Stomach (tissue), 8 donors: ENCODE measurements at regions not wholly inside any gene's neighbourhood (a gene's known extent, or its start where the extent isn't known, plus 50 kb on each side); places are given as distances from the start of the nearest gene placed in this dataset.

Experiments used
- DNase-seq, 2 donors: peaks; one replicate each; pipeline versions ENCODE4 v3.0.0 to v3.0.0-alpha.2; 2013 to 2019
- H3K27ac ChIP-seq, 5 donors: fragments of 200-600 bp in 4 of 5; sonication (generic) in 4 of 5; one replicate each; pipeline ENCODE4 v1.5.1; 2013 to 2019; ENCODE audit warnings: mild to moderate bottlenecking in 1 of 5, moderate library complexity in 1 of 5
- H3K27me3 ChIP-seq, 3 donors: fragments of 200-600 bp; sonication (generic); one replicate each; pipeline ENCODE4 v1.5.1; 2017 to 2019; ENCODE audit warnings: mixed run types in 1 of 3
- H3K36me3 ChIP-seq, 4 donors: fragments of 200-600 bp; sonication (generic); 1 replicate in 3 of 4; 2 replicates in 1 of 4; pipeline ENCODE4 v1.5.1; 2016 to 2019
- H3K4me1 ChIP-seq, 4 donors: fragments of 200-600 bp; sonication (generic); one replicate each; pipeline ENCODE4 v1.5.1; 2016 to 2019
- H3K4me3 ChIP-seq, 4 donors: fragments of 200-600 bp; sonication (generic) in 3 of 4; one replicate each; pipeline ENCODE4 v1.5.1; 2016 to 2019; ENCODE audit warnings: mild to moderate bottlenecking in 1 of 4
- H3K9me3 ChIP-seq, 4 donors: fragments of 200-600 bp; sonication (generic); one replicate each; pipeline ENCODE4 v1.5.1; 2016 to 2019
- CTCF ChIP-seq, 7 experiments: fragments of 450-650 bp in 4 of 7; fragments of 200-600 bp in 3 of 7; sonication (generic) in 3 of 7; IDR thresholded peaks; one replicate each; pipeline ENCODE4 v1.5.1; 2016 to 2019; ENCODE audit warnings: antibody characterized with exemption in 7 of 7, control low read depth in 2 of 7, mild to moderate bottlenecking in 1 of 7
- EP300 ChIP-seq: sonication (generic); formaldehyde crosslinking; IDR thresholded peaks from one replicate; pipeline ENCODE4 v1.6.1; 2017; ENCODE audit warnings: antibody characterized with exemption
- POLR2A ChIP-seq, 4 donors: fragments of 450-650 bp; IDR thresholded peaks; one replicate each; pipeline ENCODE4 v1.6.1; 2016; ENCODE audit warnings: antibody characterized with exemption in 4 of 4, control low read depth in 2 of 4, mild to moderate bottlenecking in 1 of 4, moderate library complexity in 1 of 4
- POLR2AphosphoS5 ChIP-seq, 3 donors: sonication (generic); formaldehyde crosslinking; IDR thresholded peaks; one replicate each; pipeline ENCODE4 v1.6.1; 2016; ENCODE audit warnings: antibody characterized with exemption in 3 of 3
- WGBS, 5 donors: extraction: QIAGEN DNeasy Blood & Tissue Kit in 3 of 5; methylation state at CpG; one replicate each; pipeline versions ENCODE4 v1.1.5 to v1.1.7; 2013 to 2018; 5-methylcytosine and 5-hydroxymethylcytosine counted together
- intact Hi-C: fragments of 100-400 bp; cut with DNase I; formaldehyde crosslinking; loops from one replicate; pipeline ENCODE4 v1.15.1; 2023; ENCODE audit warnings: low total_unique reads
- donor health status: healthy with polysubstance abuse.
- donor health status: Bipolar disorder and iron deficiency.
- donor health status: healthy.

DNA sequence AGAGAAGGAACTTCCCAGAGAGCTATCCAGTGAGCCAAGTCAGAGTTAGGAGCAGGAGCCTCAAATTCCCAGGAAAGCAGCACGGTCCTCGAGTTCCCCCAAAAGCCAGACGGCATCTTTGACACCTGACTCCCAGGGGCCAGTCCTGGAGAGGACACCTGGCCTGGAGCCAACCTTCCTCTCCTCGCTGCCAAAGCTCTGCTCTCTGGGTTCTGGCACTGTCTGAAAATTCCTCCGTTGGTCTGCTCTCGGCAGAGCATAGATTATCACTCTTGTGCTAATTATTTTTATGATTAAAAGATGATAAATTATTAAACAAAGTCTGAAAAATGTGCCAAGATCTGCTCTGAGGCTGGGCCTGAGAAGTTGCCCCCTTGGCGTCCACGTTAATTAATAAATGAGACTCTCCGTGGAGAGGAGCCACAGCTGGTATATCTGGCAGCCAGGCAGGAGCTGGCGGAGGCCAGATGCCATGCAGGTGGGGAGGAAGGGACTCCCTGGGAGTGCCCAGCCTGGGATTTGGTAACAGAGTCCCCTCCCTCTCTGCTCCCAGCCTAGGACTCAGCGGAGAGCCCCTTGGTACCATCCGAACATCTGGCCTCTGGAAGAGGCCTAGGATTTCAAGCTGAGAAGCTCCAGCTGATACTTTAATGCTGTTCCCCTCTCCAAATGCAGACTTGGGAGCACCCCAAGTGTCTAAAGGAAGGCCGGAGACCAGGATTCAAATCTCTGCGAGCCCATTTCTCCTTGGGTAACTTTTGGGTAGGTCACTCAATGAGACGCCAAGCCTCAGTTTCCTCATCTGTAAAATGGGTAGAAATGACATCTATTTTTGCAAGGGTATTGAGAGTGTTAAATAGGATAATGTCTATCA is 163.7 kb upstream of the POU3F1 start:
- Histone ChIP-seq H3K4me3 (no peak overlapping the region), H3K4me1 (peaks cover 0 to 4% (median 0%) of the 10 kb centered on the region in 4 donors), H3K27me3 (peaks cover 0 to 33% (median 0%) of the 10 kb centered on the region in 3 donors), H3K36me3 (no peaks in the 10 kb centered on the region), H3K9me3 (no peaks in the 10 kb centered on the region), H3K27ac (no peak overlapping the region)
- TF ChIP-seq EP300: no peak
- no peak for TF ChIP-seq POLR2AphosphoS5 (IDR thresholded peaks at IDR 0.05)
- no peak for TF ChIP-seq CTCF (IDR thresholded peaks at IDR 0.05)
- no peak for TF ChIP-seq POLR2A (IDR thresholded peaks at IDR 0.05)
- WGBS, 5 donors: 47 to 57% (median 51%) methylated on average over 15 of the region's 15 CpGs
- peak in 1 of 2 donors; percentile 10 for DNase-seq
- intact Hi-C loops: no loop called here

DNA sequence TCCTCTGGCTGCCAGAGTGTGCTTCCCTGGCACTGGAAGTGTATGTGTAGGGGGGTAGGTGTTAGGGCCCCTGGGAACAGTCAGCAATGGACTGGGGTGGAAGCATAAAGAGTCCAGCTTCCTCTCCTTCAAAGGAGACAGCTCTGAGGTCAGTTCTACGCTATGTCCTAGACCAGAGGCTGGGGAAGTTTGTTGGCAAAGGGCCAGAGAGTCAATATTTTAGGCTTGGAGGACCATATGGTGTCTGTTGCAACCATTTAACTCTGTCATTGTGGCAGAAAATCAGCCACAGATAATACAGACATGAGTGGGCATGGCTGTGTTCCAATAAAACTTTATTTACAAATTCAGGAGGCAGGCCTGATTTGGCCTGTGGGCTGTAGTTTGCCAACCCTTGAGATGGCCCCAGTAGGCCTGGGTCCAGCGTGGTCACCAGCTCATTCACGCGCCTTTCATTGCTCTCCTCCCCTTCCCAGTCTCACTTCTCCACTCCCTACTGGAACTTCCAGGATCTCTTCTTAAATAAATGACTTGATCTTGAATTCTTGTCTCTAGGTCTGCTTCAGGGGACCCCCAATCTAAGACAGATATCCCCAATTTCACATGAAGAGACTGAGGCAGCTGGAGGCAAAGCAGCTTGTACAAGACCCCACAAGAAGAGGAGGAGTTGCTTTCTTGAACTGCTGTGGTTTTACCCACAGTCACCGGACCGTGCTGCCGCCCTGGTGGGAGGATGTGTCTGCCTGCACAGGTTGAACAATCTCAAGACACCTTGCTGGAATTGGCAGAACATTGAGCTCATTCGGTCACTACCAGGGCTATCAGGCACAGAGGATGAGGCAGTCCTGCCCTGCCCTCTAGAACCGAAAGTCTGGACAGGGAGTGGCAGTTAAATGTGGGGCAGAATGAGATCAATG is 162.4 kb upstream of the POU3F1 start:
- Histone ChIP-seq H3K36me3 (no peaks in the 10 kb centered on the region), H3K9me3 (no peaks in the 10 kb centered on the region), H3K4me3 (no peak overlapping the region), H3K4me1 (peaks cover 0 to 4% (median 0%) of the 10 kb centered on the region in 4 donors), H3K27ac (no peak overlapping the region), H3K27me3 (peaks cover 0 to 20% (median 0%) of the 10 kb centered on the region in 3 donors)
- intact Hi-C loops: no loop called here
- TF ChIP-seq POLR2A (IDR thresholded peaks at IDR 0.05): no peak
- TF ChIP-seq POLR2AphosphoS5 (IDR thresholded peaks at IDR 0.05): no peak
- TF ChIP-seq EP300: no peak
- TF ChIP-seq CTCF (IDR thresholded peaks at IDR 0.05): no peak
- WGBS, 5 donors: 83 to 92% (median 83%) methylated on average over 8 to 9 of the region's 9 CpGs
- peak in 1 of 2 donors; percentile 34 for DNase-seq

DNA sequence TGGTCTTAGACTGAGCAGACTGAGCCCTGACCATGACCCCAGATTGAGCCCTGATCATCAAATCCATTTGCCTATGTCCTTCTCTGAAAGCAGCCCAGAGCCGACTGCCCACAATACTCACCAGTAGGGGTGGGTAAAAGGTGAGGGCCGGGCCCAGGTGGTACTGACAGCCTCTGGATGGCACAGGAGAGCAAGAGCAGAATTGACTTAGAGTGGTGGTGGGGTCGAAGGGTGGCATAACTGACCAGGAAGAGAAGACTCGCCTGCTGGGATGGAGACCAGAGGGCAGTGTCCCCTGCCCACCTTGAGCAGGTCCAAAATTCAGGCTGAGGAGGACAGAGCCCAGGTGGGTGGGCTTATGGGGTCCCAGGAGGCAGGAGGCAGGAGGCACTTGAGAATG is 161.3 kb upstream of the POU3F1 start:
- H3K4me3 ChIP-seq: no peak overlapping the region
- no peak overlapping the region for H3K27ac ChIP-seq
- H3K27me3 ChIP-seq: peaks cover 0 to 9% (median 0%) of the 10 kb centered on the region in 3 donors
- H3K9me3 ChIP-seq: no peaks in the 10 kb centered on the region
- H3K4me1 ChIP-seq: peaks cover 0 to 4% (median 0%) of the 10 kb centered on the region in 4 donors
- WGBS, 5 donors: 77 to 84% (median 77%) methylated on average over 4 of the region's 4 CpGs
- intact Hi-C loops: no loop called here
- DNase-seq: no peak
- TF ChIP-seq POLR2AphosphoS5 (IDR thresholded peaks at IDR 0.05): no peak
- TF ChIP-seq CTCF (IDR thresholded peaks at IDR 0.05): no peak
- no peak for TF ChIP-seq EP300
- TF ChIP-seq POLR2A (IDR thresholded peaks at IDR 0.05): no peak
- no peaks in the 10 kb centered on the region for H3K36me3 ChIP-seq

DNA sequence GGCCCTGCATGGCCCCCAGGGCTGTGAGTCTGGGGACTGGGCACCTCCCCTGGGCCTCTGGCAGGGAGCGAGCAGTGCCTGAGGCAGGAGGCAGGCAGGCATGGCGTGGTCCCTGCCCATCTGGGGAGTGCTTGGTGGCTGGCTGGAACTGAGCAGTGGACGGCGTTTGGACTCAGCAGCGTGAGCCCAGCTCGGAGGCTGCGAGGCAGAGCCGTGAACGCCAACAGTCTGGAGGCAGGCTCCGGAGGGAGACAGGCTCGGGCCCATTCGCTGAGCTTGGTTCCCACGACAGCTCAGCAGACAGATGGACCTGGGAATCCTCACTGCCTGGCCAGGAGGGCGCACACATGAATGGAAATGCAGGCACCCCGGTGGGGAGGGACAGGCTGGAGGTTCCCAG is 160.7 kb upstream of the POU3F1 start:
- WGBS, 5 donors: 85 to 90% (median 89%) methylated on average over 6 to 15 of the region's 15 CpGs
- Histone ChIP-seq H3K9me3 (no peaks in the 10 kb centered on the region), H3K36me3 (no peaks in the 10 kb centered on the region), H3K27ac (no peak overlapping the region), H3K4me3 (no peak overlapping the region), H3K27me3 (peaks cover 0 to 3% (median 0%) of the 10 kb centered on the region in 3 donors), H3K4me1 (peaks cover 0 to 4% (median 0%) of the 10 kb centered on the region in 4 donors)
- intact Hi-C loops: no loop called here
- no peak for TF ChIP-seq CTCF (IDR thresholded peaks at IDR 0.05)
- no peak for TF ChIP-seq POLR2AphosphoS5 (IDR thresholded peaks at IDR 0.05)
- no peak for TF ChIP-seq POLR2A (IDR thresholded peaks at IDR 0.05)
- no peak for TF ChIP-seq EP300
- no peak for DNase-seq
